HepG2 (cell line): ENCODE measurements at regions not wholly inside any gene's neighbourhood (a gene's known extent, or its start where the extent isn't known, plus 50 kb on each side); places are given as distances from the start of the nearest gene placed in this dataset.

Experiments used
- ATAC-seq: fragments of 200-7000 bp; cut with Tn5 transposase; 3 replicates; pipeline ENCODE4 v1.9.1; 2020; ENCODE audit warnings: mild to moderate bottlenecking, moderate library complexity
- BruUV-seq: library from RNA; stranded (reverse); fragments of 400-500 nt; replicated peaks from 2 replicates; lab custom pipeline; 2021; lab: Mats Ljungman, UMichigan
- CTCF ChIA-PET: fragments of 300-600 bp; formaldehyde crosslinking; extraction: SDS; loops from one replicate; lab custom pipeline; 2021; ENCODE audit warnings: low total read pairs, inconsistent platforms, low intra/inter-chr PET ratio; lab: Yijun Ruan, JAX
- POLR2A ChIA-PET: fragments of 350-600 bp; sonication (Branson Sonifier 250); formaldehyde crosslinking; loops from one replicate; lab custom pipeline; 2020; ENCODE audit warnings: antibody characterized with exemption, inconsistent platforms; lab: Yijun Ruan, JAX
- DNase-seq: peaks from one replicate; pipeline ENCODE4 v3.0.0-alpha.2; 2015; ENCODE audit warnings: low spot score
- FAIRE-seq: peaks from 3 replicates; lab custom pipeline; 2011; peaks lifted over from hg19 to GRCh38; lab: Jason Lieb, UNC
- H2AFZ ChIP-seq: one replicate; pipeline ENCODE4 v1.6.1; 2011; ENCODE audit warnings: low read length, inconsistent platforms
- H3K27ac ChIP-seq: fragments of 300-600 bp; 3 replicates; pipeline ENCODE4 v1.8.0; 2011; ENCODE audit warnings: mixed run types, mild to moderate bottlenecking, mixed read lengths, low read length, inconsistent platforms; ENCODE audit not compliant: insufficient read depth; ENCODE audit errors: extremely low read length
- H3K27me3 ChIP-seq, 2 experiments: fragments of 200-600 bp in 1 of 2; 2 replicates in 1 of 2; 3 replicates in 1 of 2; pipeline versions ENCODE4 v1.6.0 to v1.8.0; 2011; ENCODE audit warnings: low read length in 2 of 2, mild to moderate bottlenecking in 2 of 2, moderate library complexity in 2 of 2, inconsistent platforms in 1 of 2; ENCODE audit not compliant: insufficient read depth in 2 of 2, control insufficient read depth in 1 of 2
- H3K36me3 ChIP-seq, 2 experiments: fragments of 200-600 bp in 1 of 2; replicated peaks in 1 of 2; 2 replicates in 1 of 2; 3 replicates in 1 of 2; pipeline versions ENCODE4 v1.5.1 to v1.8.0; 2011; ENCODE audit warnings: low read length in 2 of 2, inconsistent platforms in 1 of 2; ENCODE audit not compliant: insufficient read depth in 2 of 2, control insufficient read depth in 1 of 2
- H3K4me1 ChIP-seq: 2 replicates; pipeline ENCODE4 v1.5.1; 2012; ENCODE audit warnings: low read length, inconsistent platforms; ENCODE audit not compliant: insufficient read depth
- H3K4me2 ChIP-seq: 2 replicates; pipeline ENCODE4 v1.6.0; 2011; ENCODE audit warnings: low read depth, low read length, inconsistent platforms
- H3K4me3 ChIP-seq, 3 experiments: fragments of 200-600 bp in 1 of 3; sonication (generic), shearing (Covaris generic) in 1 of 3; replicated peaks in 1 of 3; 2 replicates each; pipeline ENCODE4 v1.5.1; 2011 to 2016; ENCODE audit warnings: low read length in 3 of 3, inconsistent platforms in 2 of 3, low read depth in 2 of 3, mild to moderate bottlenecking in 2 of 3, control low read depth in 1 of 3, mixed read lengths in 1 of 3; ENCODE audit not compliant: insufficient read depth in 1 of 3
- H3K79me2 ChIP-seq: one replicate; pipeline ENCODE4 v1.6.1; 2011; ENCODE audit warnings: low read length, inconsistent platforms; ENCODE audit not compliant: insufficient read depth
- H3K9ac ChIP-seq: 2 replicates; pipeline ENCODE4 v1.6.0; 2011; ENCODE audit warnings: mild to moderate bottlenecking, low read depth, low read length, inconsistent platforms; ENCODE audit not compliant: insufficient read depth
- H3K9me3 ChIP-seq: 2 replicates; pipeline ENCODE4 v1.5.1; 2012; ENCODE audit warnings: mild to moderate bottlenecking, low read length
- H4K20me1 ChIP-seq: 2 replicates; pipeline ENCODE4 v1.6.0; 2011; ENCODE audit warnings: inconsistent platforms, mild to moderate bottlenecking, low read length, moderate library complexity; ENCODE audit not compliant: insufficient read depth
- BRF2 ChIP-seq: sonication (generic); formaldehyde crosslinking; IDR thresholded peaks from 2 replicates; pipeline ENCODE4 v1.8.1; 2022; ENCODE audit warnings: mild to moderate bottlenecking, missing genetic modification reagents
- DPF2 ChIP-seq: sonication (generic); formaldehyde crosslinking; IDR thresholded peaks from 2 replicates; pipeline ENCODE4 v1.4.0; 2020; ENCODE audit warnings: mild to moderate bottlenecking, low read depth, missing genetic modification reagents, borderline replicate concordance
- ETV6 ChIP-seq: sonication (generic); formaldehyde crosslinking; conservative IDR thresholded peaks from 2 replicates; pipeline ENCODE4 v1.4.0; 2020; ENCODE audit warnings: missing genetic modification reagents
- FOSL1 ChIP-seq: sonication (generic); formaldehyde crosslinking; IDR thresholded peaks from 2 replicates; pipeline ENCODE4 v1.9.0; 2021; ENCODE audit warnings: missing genetic modification reagents, borderline replicate concordance
- GTF3A ChIP-seq: sonication (generic); formaldehyde crosslinking; conservative IDR thresholded peaks from 2 replicates; pipeline ENCODE4 v1.4.0; 2020; ENCODE audit warnings: mild to moderate bottlenecking, missing genetic modification reagents
- HOXA5 ChIP-seq: sonication (generic); formaldehyde crosslinking; IDR thresholded peaks from 2 replicates; pipeline ENCODE4 v1.4.0; 2020; ENCODE audit warnings: missing genetic modification reagents
- IKZF4 ChIP-seq: sonication (generic); formaldehyde crosslinking; IDR thresholded peaks from 2 replicates; pipeline ENCODE4 v1.5.1; 2020; ENCODE audit warnings: borderline replicate concordance, mild to moderate bottlenecking, low read depth, missing genetic modification reagents; ENCODE audit errors: not compliant biosample characterization
- KMT2B ChIP-seq: IDR thresholded peaks from 2 replicates; pipeline ENCODE4 v1.6.1; 2016; ENCODE audit warnings: missing genetic modification reagents, missing compliant biosample characterization
- LBX2 ChIP-seq: sonication (generic); formaldehyde crosslinking; IDR thresholded peaks from 2 replicates; pipeline ENCODE4 v1.5.0; 2020; ENCODE audit warnings: missing genetic modification reagents, mild to moderate bottlenecking, borderline replicate concordance
- MBD4 ChIP-seq: IDR thresholded peaks from 2 replicates; pipeline ENCODE4 v1.6.1; 2012; ENCODE audit warnings: low read length, inconsistent platforms, borderline replicate concordance
- NONO ChIP-seq, 2 experiments: fragments of 450-650 bp in 1 of 2; sonication (generic) in 1 of 2; formaldehyde crosslinking in 1 of 2; IDR thresholded peaks in 1 of 2; conservative IDR thresholded peaks in 1 of 2; 2 replicates each; pipeline versions ENCODE4 v1.6.1 to v1.8.0; 2017 to 2022; ENCODE audit warnings: mild to moderate bottlenecking in 1 of 2, missing genetic modification reagents in 1 of 2, moderate library complexity in 1 of 2
- PAWR ChIP-seq: sonication (generic); formaldehyde crosslinking; IDR thresholded peaks from 2 replicates; pipeline ENCODE4 v1.4.0; 2020; ENCODE audit warnings: missing genetic modification reagents, mild to moderate bottlenecking, borderline replicate concordance
- YY1 ChIP-seq: IDR thresholded peaks from 2 replicates; pipeline ENCODE4 v1.6.1; 2011; ENCODE audit warnings: low read length, low read depth, moderate library complexity, mild to moderate bottlenecking; ENCODE audit not compliant: insufficient read depth, insufficient replicate concordance
- ZNF550 ChIP-seq: sonication (generic); formaldehyde crosslinking; IDR thresholded peaks from 2 replicates; pipeline ENCODE4 v1.4.0; 2020; ENCODE audit warnings: mild to moderate bottlenecking, missing genetic modification reagents, borderline replicate concordance
- ZNF589 ChIP-seq: sonication (generic); formaldehyde crosslinking; conservative IDR thresholded peaks from 2 replicates; pipeline ENCODE4 v1.8.0; 2022; ENCODE audit warnings: mild to moderate bottlenecking, moderate library complexity, missing genetic modification reagents
- ZNF800 ChIP-seq: sonication (generic); formaldehyde crosslinking; IDR thresholded peaks from 2 replicates; pipeline ENCODE4 v1.4.0; 2020; ENCODE audit warnings: missing genetic modification reagents
- WGBS: methylation state at CpG from one replicate; pipeline ENCODE4 v1.1.6; 2017; ENCODE audit warnings: low lambda C conversion rate; 5-methylcytosine and 5-hydroxymethylcytosine counted together
- in situ Hi-C: cut with HindIII; loops from 2 replicates; pipeline ENCODE4 v1.10.0; 2017; ENCODE audit warnings: low pct_unique_long_range_greater_than_20kb; ENCODE audit not compliant: extremely low pct_ligation_motif_present
- intact Hi-C: fragments of 100-400 bp; cut with micrococcal nuclease; formaldehyde crosslinking; loops from one replicate; pipeline ENCODE4 v1.10.0; 2022; ENCODE audit not compliant: unreplicated experiment

- Histone ChIP-seq H3K9me3 (no peaks in the 10 kb centered on the region), H3K27ac (no peak overlapping the region), H4K20me1 (no peaks in the 10 kb centered on the region), H3K4me2 (no peak overlapping the region), H2AFZ (no peak overlapping the region), H3K4me1 (no peaks in the 10 kb centered on the region), H3K27me3 (no peaks in the 10 kb centered on the region), H3K36me3 (no peaks in the 10 kb centered on the region), H3K4me3 (no peak overlapping the region), H3K9ac (no peak overlapping the region), H3K79me2 (no peaks in the 10 kb centered on the region)
- WGBS: 61% methylated on average over 14 of the region's 31 CpGs
- no peak for FAIRE-seq
- ChIA-PET CTCF (no interaction called here), POLR2A (no interaction called here)
- in situ Hi-C loops (no loop called here), intact Hi-C loops (no loop called here)
- TF ChIP-seq ZNF800 (CRISPR knock-in tag) (no peak), GTF3A (CRISPR knock-in tag) (no peak), YY1 (no peak), KMT2B (CRISPR knock-in tag) (no peak), NONO (IDR thresholded peaks at IDR 0.05) (no peak), NONO (CRISPR knock-in tag; conservative IDR thresholded peaks at IDR 0.05) (no peak), ETV6 (CRISPR knock-in tag) (no peak), DPF2 (CRISPR knock-in tag) (no peak), ZNF550 (CRISPR knock-in tag) (no peak), MBD4 (no peak), LBX2 (no peak), BRF2 (CRISPR knock-in tag) (no peak), FOSL1 (CRISPR knock-in tag) (no peak), ZNF589 (CRISPR knock-in tag) (no peak), PAWR (CRISPR knock-in tag) (no peak), HOXA5 (CRISPR knock-in tag) (no peak), IKZF4 (CRISPR knock-in tag) (no peak)
- no TSS peak for BruUV-seq
- no peak for DNase-seq
- no peak for ATAC-seq
Measured at GRCh38 chr6:141618180-141618581, 514.5 kb upstream of the GJE1 start.
